Liver (tissue), 3 donors: ENCODE measurements at regions not wholly inside any gene's neighbourhood (a gene's known extent, or its start where the extent isn't known, plus 50 kb on each side); places are given as distances from the start of the nearest gene placed in this dataset.

ENCODE experiments used
- JUND ChIP-seq, 2 donors: IDR thresholded peaks; 2 replicates each; pipeline ENCODE4 v1.6.1; 2016; ENCODE audit warnings: antibody characterized with exemption in 2 of 2
- RAD21 ChIP-seq, 2 donors: IDR thresholded peaks; 2 replicates each; pipeline ENCODE4 v1.6.1; 2016; ENCODE audit warnings: antibody characterized with exemption in 2 of 2, mild to moderate bottlenecking in 2 of 2
- SP1 ChIP-seq: IDR thresholded peaks from 2 replicates; pipeline ENCODE4 v1.6.1; 2018; ENCODE audit warnings: antibody characterized with exemption, mild to moderate bottlenecking
- TAF1 ChIP-seq: conservative IDR thresholded peaks from 2 replicates; pipeline ENCODE4 v1.6.1; 2016; ENCODE audit warnings: antibody characterized with exemption, mild to moderate bottlenecking
- TF ChIP-seq, protein P1 (sequence below): fragments of 150-350 bp; IDR thresholded peaks from 2 replicates; pipeline ENCODE4 v1.5.1; 2017; ENCODE audit warnings: improper control_type of control experiment, low read depth, low read length; ENCODE audit not compliant: missing input control
- TF ChIP-seq, protein P2 (sequence below): IDR thresholded peaks from 2 replicates; pipeline ENCODE4 v1.6.1; 2016; ENCODE audit warnings: antibody characterized with exemption
- TF ChIP-seq, protein P3 (sequence below): IDR thresholded peaks from 2 replicates; pipeline ENCODE4 v1.6.1; 2016; ENCODE audit warnings: antibody characterized with exemption, mild to moderate bottlenecking
- TF ChIP-seq, protein P4 (sequence below): IDR thresholded peaks from 2 replicates; pipeline ENCODE4 v1.6.1; 2016; ENCODE audit warnings: antibody characterized with exemption
- donor health status: healthy.
- donor health status: healthy.

DNA sequence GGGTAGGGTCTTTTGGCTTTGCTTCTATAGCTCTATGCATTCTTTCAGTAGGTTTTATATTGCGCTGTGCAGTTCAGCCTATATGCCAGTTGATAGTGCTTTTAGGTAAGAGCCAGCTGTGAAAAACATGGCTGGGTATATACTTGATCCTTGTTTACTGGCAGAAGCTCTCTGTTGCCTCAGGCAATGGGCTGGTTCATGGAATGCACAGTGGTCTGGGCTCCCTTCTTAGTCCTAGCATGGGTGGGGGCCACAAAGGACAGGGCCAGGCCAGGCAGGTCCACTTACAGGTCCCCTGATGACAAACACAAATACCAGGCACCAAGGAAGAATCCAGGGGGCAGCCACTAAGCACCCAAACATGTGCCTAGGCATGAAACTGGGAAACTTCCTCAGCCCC is 240.7 kb downstream of the SEC23A start:
- TF ChIP-seq, protein P1, sequence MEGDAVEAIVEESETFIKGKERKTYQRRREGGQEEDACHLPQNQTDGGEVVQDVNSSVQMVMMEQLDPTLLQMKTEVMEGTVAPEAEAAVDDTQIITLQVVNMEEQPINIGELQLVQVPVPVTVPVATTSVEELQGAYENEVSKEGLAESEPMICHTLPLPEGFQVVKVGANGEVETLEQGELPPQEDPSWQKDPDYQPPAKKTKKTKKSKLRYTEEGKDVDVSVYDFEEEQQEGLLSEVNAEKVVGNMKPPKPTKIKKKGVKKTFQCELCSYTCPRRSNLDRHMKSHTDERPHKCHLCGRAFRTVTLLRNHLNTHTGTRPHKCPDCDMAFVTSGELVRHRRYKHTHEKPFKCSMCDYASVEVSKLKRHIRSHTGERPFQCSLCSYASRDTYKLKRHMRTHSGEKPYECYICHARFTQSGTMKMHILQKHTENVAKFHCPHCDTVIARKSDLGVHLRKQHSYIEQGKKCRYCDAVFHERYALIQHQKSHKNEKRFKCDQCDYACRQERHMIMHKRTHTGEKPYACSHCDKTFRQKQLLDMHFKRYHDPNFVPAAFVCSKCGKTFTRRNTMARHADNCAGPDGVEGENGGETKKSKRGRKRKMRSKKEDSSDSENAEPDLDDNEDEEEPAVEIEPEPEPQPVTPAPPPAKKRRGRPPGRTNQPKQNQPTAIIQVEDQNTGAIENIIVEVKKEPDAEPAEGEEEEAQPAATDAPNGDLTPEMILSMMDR, result no peak
- TF ChIP-seq, protein P2, sequence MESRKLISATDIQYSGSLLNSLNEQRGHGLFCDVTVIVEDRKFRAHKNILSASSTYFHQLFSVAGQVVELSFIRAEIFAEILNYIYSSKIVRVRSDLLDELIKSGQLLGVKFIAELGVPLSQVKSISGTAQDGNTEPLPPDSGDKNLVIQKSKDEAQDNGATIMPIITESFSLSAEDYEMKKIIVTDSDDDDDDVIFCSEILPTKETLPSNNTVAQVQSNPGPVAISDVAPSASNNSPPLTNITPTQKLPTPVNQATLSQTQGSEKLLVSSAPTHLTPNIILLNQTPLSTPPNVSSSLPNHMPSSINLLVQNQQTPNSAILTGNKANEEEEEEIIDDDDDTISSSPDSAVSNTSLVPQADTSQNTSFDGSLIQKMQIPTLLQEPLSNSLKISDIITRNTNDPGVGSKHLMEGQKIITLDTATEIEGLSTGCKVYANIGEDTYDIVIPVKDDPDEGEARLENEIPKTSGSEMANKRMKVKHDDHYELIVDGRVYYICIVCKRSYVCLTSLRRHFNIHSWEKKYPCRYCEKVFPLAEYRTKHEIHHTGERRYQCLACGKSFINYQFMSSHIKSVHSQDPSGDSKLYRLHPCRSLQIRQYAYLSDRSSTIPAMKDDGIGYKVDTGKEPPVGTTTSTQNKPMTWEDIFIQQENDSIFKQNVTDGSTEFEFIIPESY, result no peak
- no peak for TF ChIP-seq SP1
- TF ChIP-seq TAF1, result no peak
- TF ChIP-seq, protein P3, sequence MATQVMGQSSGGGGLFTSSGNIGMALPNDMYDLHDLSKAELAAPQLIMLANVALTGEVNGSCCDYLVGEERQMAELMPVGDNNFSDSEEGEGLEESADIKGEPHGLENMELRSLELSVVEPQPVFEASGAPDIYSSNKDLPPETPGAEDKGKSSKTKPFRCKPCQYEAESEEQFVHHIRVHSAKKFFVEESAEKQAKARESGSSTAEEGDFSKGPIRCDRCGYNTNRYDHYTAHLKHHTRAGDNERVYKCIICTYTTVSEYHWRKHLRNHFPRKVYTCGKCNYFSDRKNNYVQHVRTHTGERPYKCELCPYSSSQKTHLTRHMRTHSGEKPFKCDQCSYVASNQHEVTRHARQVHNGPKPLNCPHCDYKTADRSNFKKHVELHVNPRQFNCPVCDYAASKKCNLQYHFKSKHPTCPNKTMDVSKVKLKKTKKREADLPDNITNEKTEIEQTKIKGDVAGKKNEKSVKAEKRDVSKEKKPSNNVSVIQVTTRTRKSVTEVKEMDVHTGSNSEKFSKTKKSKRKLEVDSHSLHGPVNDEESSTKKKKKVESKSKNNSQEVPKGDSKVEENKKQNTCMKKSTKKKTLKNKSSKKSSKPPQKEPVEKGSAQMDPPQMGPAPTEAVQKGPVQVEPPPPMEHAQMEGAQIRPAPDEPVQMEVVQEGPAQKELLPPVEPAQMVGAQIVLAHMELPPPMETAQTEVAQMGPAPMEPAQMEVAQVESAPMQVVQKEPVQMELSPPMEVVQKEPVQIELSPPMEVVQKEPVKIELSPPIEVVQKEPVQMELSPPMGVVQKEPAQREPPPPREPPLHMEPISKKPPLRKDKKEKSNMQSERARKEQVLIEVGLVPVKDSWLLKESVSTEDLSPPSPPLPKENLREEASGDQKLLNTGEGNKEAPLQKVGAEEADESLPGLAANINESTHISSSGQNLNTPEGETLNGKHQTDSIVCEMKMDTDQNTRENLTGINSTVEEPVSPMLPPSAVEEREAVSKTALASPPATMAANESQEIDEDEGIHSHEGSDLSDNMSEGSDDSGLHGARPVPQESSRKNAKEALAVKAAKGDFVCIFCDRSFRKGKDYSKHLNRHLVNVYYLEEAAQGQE, result no peak
- TF ChIP-seq JUND (IDR thresholded peaks at IDR 0.05), result no peak
- TF ChIP-seq RAD21 (IDR thresholded peaks at IDR 0.05), result no peak
- TF ChIP-seq, protein P4, sequence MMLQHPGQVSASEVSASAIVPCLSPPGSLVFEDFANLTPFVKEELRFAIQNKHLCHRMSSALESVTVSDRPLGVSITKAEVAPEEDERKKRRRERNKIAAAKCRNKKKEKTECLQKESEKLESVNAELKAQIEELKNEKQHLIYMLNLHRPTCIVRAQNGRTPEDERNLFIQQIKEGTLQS, result no peak
